Right lobe of liver (tissue), 6 donors: ENCODE measurements at regions not wholly inside any gene's neighbourhood (a gene's known extent, or its start where the extent isn't known, plus 50 kb on each side); places are given as distances from the start of the nearest gene placed in this dataset.

ENCODE experiments used
- ATAC-seq, 4 donors: fragments of 200-7000 bp; cut with Tn5 transposase; one replicate each; pipeline ENCODE4 v1.9.1; 2020; ENCODE audit warnings: mild to moderate bottlenecking in 4 of 4, moderate library complexity in 4 of 4
- DNase-seq, 3 donors: peaks; one replicate each; pipeline ENCODE4 v3.0.0-alpha.2; 2020
- H3K27ac ChIP-seq, 3 donors: fragments of 200-600 bp; one replicate each; pipeline ENCODE4 v1.8.0; 2022
- H3K27me3 ChIP-seq, 2 donors: fragments of 200-600 bp; one replicate each; pipeline ENCODE4 v1.8.0; 2022
- H3K36me3 ChIP-seq, 4 donors: fragments of 200-600 bp; sonication (generic) in 1 of 4; one replicate each; pipeline versions ENCODE4 v1.5.1 to v1.8.0; 2017 to 2022; ENCODE audit warnings: control low read depth in 1 of 4
- H3K4me1 ChIP-seq, 4 donors: fragments of 200-600 bp; sonication (generic) in 1 of 4; one replicate each; pipeline versions ENCODE4 v1.5.1 to v1.8.0; 2017 to 2022; ENCODE audit warnings: control low read depth in 1 of 4
- H3K4me3 ChIP-seq, 3 donors: fragments of 200-600 bp; one replicate each; pipeline ENCODE4 v1.8.0; 2022
- H3K9me3 ChIP-seq, 4 donors: fragments of 200-600 bp; sonication (generic) in 1 of 4; one replicate each; pipeline versions ENCODE4 v1.5.1 to v1.8.0; 2017 to 2022; ENCODE audit warnings: control low read depth in 1 of 4
- POLR2A ChIP-seq: fragments of 450-650 bp; IDR thresholded peaks from one replicate; pipeline ENCODE4 v1.6.1; 2017; ENCODE audit warnings: antibody characterized with exemption, mild to moderate bottlenecking
- WGBS: methylation state at CpG from one replicate; pipeline ENCODE4 v1.1.6; 2018; ENCODE audit warnings: low coverage, low lambda C conversion rate; ENCODE audit not compliant: insufficient coverage; ENCODE audit errors: missing lambda C conversion rate; 5-methylcytosine and 5-hydroxymethylcytosine counted together
- intact Hi-C, 2 donors: fragments of 100-400 bp; cut with DNase I; formaldehyde crosslinking; loops; one replicate each; pipeline versions ENCODE4 v1.11.2 to v1.14.1; 2022
- TF ChIP-seq, protein P1 (sequence below), 4 donors: fragments of 200-600 bp in 3 of 4; fragments of 450-650 bp in 1 of 4; IDR thresholded peaks; one replicate each; pipeline versions ENCODE4 v1.5.1 to v1.8.0; 2016 to 2022; ENCODE audit warnings: antibody characterized with exemption in 4 of 4, mild to moderate bottlenecking in 2 of 4
- donor health status: DM: no; HTN: yes; CAD: no.
- donor health status: DM: no; HTN: no; CAD: no.
- donor health status: DM: no; HTN: no; CAD: no.
- donor health status: DM: no; HTN: yes; CAD: no.
- donor health status: DM: no; HTN: yes; CAD: no.

DNA sequence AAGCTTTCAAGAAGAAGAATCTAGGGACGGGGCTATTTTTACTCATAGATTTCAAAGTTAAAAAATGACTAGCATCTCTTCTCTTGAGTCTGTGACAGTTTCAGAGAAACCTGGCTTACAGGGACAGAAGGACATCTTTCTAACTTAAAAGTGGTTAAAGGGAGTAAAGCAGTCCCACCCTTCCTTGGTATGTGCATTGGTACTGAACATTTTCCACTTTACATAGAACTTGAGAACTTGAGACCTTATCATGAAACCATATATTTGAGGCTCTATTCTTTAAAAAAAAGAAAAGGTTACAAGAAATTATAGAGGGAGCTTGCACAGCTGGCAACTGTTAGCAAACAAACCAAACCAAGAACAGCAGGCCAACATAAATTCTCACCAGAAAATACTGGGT, 73.4 kb upstream of the GAREM1 start:
- Histone ChIP-seq H3K4me1 (no peaks in the 10 kb centered on the region), H3K27me3 (no peaks in the 10 kb centered on the region), H3K9me3 (no peaks in the 10 kb centered on the region), H3K27ac (no peak overlapping the region), H3K36me3 (no peaks in the 10 kb centered on the region), H3K4me3 (no peak overlapping the region)
- intact Hi-C loops, result loop anchor here in 1 of 2 donors (10.0 kb wide), 1 partner anchor 269 kb away; no protein-coding TSS in a partner anchor
- DNase-seq (no peak), ATAC-seq (no peak)
- TF ChIP-seq, protein P1, sequence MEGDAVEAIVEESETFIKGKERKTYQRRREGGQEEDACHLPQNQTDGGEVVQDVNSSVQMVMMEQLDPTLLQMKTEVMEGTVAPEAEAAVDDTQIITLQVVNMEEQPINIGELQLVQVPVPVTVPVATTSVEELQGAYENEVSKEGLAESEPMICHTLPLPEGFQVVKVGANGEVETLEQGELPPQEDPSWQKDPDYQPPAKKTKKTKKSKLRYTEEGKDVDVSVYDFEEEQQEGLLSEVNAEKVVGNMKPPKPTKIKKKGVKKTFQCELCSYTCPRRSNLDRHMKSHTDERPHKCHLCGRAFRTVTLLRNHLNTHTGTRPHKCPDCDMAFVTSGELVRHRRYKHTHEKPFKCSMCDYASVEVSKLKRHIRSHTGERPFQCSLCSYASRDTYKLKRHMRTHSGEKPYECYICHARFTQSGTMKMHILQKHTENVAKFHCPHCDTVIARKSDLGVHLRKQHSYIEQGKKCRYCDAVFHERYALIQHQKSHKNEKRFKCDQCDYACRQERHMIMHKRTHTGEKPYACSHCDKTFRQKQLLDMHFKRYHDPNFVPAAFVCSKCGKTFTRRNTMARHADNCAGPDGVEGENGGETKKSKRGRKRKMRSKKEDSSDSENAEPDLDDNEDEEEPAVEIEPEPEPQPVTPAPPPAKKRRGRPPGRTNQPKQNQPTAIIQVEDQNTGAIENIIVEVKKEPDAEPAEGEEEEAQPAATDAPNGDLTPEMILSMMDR (IDR thresholded peaks at IDR 0.05), result no peak
- TF ChIP-seq POLR2A, result no peak
- WGBS, result 96% methylated on average over 1 of the region's 1 CpG

DNA sequence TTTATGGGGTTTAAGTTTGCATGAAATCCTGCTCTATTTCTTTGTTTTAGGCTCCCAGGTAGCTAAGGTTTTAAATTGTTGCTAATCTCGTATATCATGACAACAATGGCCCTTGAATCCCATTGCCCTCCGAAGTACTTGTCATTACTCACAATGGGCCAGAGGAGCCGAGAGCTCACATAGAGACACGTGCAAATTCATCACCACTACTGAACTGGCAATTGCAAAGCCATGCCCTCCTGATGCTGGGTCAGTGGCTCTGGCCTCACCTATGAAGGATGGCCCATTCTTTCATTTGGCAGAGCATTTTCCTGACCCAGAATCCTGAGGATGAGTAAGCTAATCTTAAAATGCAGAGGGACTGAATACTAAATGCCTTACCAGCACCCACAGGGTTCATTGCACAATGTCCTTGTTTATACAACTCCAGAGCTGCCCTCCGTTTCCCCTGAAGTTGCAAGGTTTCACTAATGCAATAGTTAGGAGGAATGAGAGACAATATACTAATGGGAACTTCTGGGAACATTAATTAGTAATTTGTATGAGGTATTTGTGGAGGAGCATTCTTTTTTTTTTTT, 71.6 kb upstream of the GAREM1 start:
- Histone ChIP-seq H3K9me3 (no peaks in the 10 kb centered on the region), H3K4me1 (no peaks in the 10 kb centered on the region), H3K36me3 (no peaks in the 10 kb centered on the region), H3K27me3 (no peaks in the 10 kb centered on the region), H3K4me3 (no peak overlapping the region), H3K27ac (no peak overlapping the region)
- DNase-seq, result no peak
- 69% methylated on average over 5 of the region's 5 CpGs for WGBS
- ATAC-seq, result peak in 3 of 4 donors; percentile 32 to 88 (median 64)
- TF ChIP-seq, protein P1 (IDR thresholded peaks at IDR 0.05), result no peak
- TF ChIP-seq POLR2A, result no peak
- intact Hi-C loops, result loop anchor here in 1 of 2 donors (10.0 kb wide), 1 partner anchor 268 kb away; no protein-coding TSS in a partner anchor

DNA sequence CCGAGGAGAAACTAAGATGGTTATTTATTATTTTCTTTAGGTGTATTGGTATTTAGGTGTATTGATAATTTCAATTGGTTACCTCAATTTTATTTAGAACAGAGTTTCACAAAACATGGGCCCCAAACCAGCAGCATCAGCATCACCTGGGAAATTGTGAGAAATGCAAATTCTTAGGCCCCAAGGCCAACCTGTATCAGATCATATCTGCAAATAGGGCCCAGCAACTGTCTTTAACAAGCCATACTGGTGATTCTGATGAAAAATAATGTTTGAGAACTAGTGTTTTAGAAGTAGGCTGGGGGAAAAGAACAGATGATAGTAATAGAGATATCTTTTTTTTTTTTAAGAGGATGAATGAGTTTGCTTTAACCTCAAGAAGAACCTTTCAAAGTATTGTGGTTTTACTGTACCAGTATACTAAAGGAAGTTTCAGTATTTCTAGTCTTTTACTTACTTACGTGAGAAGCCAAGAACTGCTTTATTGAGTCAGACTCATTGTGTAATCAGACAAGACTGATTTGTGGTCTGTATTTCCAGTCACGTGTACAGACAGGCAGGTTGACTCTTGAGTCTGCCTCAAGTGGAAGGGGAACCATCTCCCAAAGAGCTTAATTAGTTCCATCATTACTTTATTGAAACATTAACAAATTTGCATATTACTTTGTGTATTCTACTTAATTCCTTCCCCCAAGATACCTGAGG, 60.4 kb upstream of the GAREM1 start:
- WGBS, result 57% methylated on average over 3 of the region's 3 CpGs
- Histone ChIP-seq H3K9me3 (no peaks in the 10 kb centered on the region), H3K4me3 (no peak overlapping the region), H3K27me3 (no peaks in the 10 kb centered on the region), H3K4me1 (no peaks in the 10 kb centered on the region), H3K36me3 (no peaks in the 10 kb centered on the region), H3K27ac (no peak overlapping the region)
- DNase-seq (no peak), ATAC-seq (no peak)
- TF ChIP-seq POLR2A, result no peak
- TF ChIP-seq, protein P1 (IDR thresholded peaks at IDR 0.05), result no peak
- intact Hi-C loops, result no loop called here

DNA sequence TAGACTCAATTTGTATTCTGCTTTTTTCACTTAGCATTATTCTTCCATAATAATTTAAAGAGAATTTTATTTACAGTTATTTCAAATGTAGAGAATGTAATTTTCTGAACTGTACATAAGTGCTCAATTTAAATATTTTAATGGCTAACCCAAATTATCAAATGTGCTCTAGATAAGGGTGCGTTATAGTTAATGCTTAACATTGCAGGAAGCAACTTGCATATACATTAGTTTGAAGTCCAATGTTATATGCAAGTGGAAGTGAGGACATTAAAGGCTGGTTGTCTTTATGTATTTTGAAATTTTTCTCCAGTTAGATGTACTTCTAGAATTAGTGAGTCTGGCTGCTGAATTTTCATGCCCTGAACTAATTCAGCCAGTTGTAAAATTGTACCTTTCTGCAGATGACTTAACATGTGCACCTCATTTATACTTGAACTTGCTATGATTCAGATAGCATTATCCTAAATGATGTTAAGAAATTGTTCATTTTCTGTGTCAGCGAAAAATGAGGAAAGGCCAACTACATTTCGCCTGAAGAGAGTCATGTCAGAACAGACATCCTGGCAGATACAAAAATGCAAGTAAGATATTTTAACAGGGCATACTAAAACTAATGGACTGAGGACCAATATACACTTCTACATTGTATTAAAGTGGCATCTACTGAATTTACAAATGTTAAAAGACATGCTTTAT, 59.2 kb upstream of the GAREM1 start:
- intact Hi-C loops, result no loop called here
- H3K36me3 ChIP-seq, result no peaks in the 10 kb centered on the region
- H3K27ac ChIP-seq, result no peak overlapping the region
- H3K4me1 ChIP-seq, result no peaks in the 10 kb centered on the region
- no peak for TF ChIP-seq POLR2A
- TF ChIP-seq, protein P1 (IDR thresholded peaks at IDR 0.05), result no peak
- WGBS, result 82% methylated on average over 3 of the region's 3 CpGs
- no peaks in the 10 kb centered on the region for H3K9me3 ChIP-seq
- no peaks in the 10 kb centered on the region for H3K27me3 ChIP-seq
- no peak overlapping the region for H3K4me3 ChIP-seq
- DNase-seq (no peak), ATAC-seq (no peak)
